ENCODE measurements at regions not wholly inside any gene's neighbourhood (a gene's known extent, or its start where the extent isn't known, plus 50 kb on each side); places are given as distances from the start of the nearest gene placed in this dataset.

DNA sequence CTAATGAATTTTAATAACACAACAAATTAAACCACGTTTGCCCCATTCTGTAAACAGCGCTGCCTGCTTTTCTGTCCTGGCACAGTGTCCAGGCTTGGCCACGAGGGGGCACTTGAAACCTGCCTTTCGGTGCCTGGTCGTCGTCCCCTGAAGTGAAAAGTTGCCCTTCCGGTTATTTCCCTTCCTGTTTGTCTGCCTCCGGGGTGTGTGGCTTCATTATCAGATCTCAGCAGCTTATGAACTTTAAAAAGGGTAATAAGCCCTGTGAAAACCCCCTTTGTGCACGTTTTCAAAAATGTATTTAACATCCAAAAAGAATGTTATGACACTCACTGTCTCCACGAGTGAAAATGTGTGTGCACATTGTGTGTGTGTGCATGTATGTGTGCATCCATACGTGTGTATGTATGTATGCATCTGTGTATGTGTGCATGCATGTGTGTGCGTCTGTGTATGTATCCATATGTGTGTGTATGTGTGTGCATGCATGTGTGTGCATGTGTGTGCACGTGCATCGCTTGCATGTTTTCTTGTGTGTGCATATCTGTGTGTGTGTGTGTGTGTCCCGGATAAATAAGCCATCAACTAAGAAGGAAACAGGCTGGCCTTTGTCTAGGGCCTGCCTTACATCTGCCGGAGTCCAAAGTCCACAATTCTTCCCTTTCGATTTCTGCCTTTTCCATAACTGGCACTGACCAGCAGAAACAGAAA is 358.4 kb downstream of the THBS2 start (continued):
- no peak for TF ChIP-seq EHF (CRISPR knock-in tag; IDR thresholded peaks at IDR 0.05)

DNA sequence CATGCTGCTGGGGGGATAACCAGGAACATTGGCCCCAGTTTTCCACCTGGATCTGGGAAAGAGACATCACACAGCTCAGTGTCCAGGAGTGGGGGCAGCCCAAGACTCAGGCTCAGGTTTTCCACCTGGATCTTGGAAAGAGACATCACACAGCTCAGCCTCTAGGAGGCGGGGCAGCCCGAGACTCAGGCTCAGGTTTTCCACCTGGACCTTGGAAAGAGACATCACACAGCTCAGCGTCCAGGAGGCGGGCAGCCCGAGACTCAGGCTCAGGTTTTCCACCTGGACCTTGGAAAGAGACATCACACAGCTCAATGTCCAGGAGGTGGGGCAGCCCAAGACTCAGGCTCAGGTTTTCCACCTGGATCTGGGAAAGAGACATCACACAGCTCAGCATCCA is 361.6 kb downstream of the THBS2 start:
- no peaks in the 10 kb centered on the region for H3K9me3 ChIP-seq
- FAIRE-seq: no peak

DNA sequence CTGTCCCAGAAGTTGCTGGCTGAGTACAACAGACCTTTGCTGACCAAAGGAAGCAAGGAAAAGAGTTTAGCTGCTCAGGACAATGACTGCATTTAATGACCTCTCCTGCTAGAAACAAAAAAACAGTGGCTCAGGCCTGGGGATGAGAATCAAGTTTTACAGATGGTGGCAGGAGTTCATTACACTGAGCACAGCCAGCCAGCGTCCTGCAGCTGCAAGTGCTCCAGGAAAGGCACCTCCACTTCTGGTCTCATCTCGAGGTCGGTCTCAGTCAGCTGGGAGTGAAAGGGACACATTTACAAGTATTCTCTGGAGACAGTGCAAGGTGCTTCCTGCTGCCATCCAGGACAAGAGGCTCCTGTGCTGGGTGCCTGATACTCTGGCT is 362.7 kb downstream of the THBS2 start:
- CTCF ChIA-PET: no interaction called here

More for the DNA sequence above, 361.6 kb downstream of the THBS2 start:
- H3K27ac ChIP-seq: no peak overlapping the region
- DNase-seq (ENCODE audit: low read depth in 1 of 2, low spot score in 1 of 2): no peak
- no CpG with 5 or more reads among the region's 5 CpGs for WGBS (ENCODE audit: missing lambda C conversion rate)
- no peak overlapping the region for H3K4me3 ChIP-seq
- no peak overlapping the region for H3K4me2 ChIP-seq
- H3K4me1 ChIP-seq: no peaks in the 10 kb centered on the region
- CTCF ChIA-PET: interaction anchor here (0.6 to 2.2 kb wide), 3 partner anchors 522 to 1625 kb away, joined by 3 to 11 read pairs (median 7); no protein-coding TSS in a partner anchor
- ATAC-seq: no peak
- POLR2A ChIA-PET: no interaction called here
- TF ChIP-seq MAFK (IDR thresholded peaks at IDR 0.05; ENCODE audit: partially characterized antibody) (no peak), MAZ (IDR thresholded peaks at IDR 0.05; ENCODE audit: borderline replicate concordance, low read depth, low read length) (no peak), RCOR1 (IDR thresholded peaks at IDR 0.05; ENCODE audit: low read depth, low read length) (no peak), RFX5 (IDR thresholded peaks at IDR 0.05) (no peak), ZNF302 (CRISPR knock-in tag; IDR thresholded peaks at IDR 0.05) (no peak), PHF8 (IDR thresholded peaks at IDR 0.05; ENCODE audit: borderline replicate concordance, low read depth) (no peak), KDM5A (IDR thresholded peaks at IDR 0.05) (no peak), EP300 (IDR thresholded peaks at IDR 0.05) (no peak), FOSL2 (IDR thresholded peaks at IDR 0.05) (no peak), FOSL2 (CRISPR knock-in tag; IDR thresholded peaks at IDR 0.05) (no peak), POLR2A (IDR thresholded peaks at IDR 0.05; ENCODE audit: low read length) (no peak), RNF2 (IDR thresholded peaks at IDR 0.05; ENCODE audit: borderline replicate concordance, low read depth) (no peak), SREBF2 (IDR thresholded peaks at IDR 0.05) (no peak), CHD2 (IDR thresholded peaks at IDR 0.05; ENCODE audit: low read length, partially characterized antibody) (no peak)
- TF ChIP-seq, protein P1, sequence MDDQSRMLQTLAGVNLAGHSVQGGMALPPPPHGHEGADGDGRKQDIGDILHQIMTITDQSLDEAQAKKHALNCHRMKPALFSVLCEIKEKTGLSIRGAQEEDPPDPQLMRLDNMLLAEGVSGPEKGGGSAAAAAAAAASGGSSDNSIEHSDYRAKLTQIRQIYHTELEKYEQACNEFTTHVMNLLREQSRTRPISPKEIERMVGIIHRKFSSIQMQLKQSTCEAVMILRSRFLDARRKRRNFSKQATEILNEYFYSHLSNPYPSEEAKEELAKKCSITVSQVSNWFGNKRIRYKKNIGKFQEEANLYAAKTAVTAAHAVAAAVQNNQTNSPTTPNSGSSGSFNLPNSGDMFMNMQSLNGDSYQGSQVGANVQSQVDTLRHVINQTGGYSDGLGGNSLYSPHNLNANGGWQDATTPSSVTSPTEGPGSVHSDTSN (IDR thresholded peaks at IDR 0.05): no peak
- TF ChIP-seq, protein P2, sequence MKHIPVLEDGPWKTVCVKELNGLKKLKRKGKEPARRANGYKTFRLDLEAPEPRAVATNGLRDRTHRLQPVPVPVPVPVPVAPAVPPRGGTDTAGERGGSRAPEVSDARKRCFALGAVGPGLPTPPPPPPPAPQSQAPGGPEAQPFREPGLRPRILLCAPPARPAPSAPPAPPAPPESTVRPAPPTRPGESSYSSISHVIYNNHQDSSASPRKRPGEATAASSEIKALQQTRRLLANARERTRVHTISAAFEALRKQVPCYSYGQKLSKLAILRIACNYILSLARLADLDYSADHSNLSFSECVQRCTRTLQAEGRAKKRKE (CRISPR knock-in tag; IDR thresholded peaks at IDR 0.05; ENCODE audit: low read depth): no peak

DNA sequence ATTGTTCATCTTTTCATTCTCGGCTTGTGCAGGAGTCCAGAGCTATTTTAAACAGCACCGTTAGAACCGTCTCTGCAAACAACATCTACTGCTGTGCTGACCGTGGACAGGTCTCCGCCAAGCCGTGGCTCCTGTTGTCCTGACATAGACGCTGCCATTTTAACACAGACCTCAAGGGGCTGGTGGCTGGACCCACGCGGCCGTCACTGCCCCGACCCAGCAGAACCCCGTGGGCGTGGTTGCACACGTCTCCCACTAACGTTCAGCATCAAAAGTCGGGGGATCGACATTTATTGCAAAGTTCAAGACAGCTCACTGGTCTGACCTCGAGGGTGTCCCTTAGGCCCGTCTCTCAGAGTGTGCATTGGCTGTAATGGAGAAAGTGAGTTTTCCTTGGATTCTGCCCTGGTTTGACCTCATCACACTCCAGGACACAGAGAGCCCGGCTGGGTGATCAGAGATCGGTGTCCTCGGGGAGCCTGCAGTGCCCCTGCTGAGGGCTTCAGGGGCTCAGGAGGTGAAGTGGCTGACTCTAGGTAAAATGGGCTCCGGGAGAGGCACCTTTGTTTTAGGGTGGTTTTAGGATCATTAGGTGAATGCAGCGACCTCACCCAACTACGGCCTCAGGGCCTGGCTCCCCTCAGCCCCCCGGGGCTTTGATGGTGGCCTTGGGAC is 363.2 kb downstream of the THBS2 start:
- no peaks in the 10 kb centered on the region for H3K9me3 ChIP-seq
- no peak overlapping the region for H3K4me3 ChIP-seq
- ChIA-PET POLR2A (no interaction called here), CTCF (interaction anchor here (3.2 kb wide), 1 partner anchor 520 kb away, joined by 11 read pairs; no protein-coding TSS in a partner anchor)
- no peak for FAIRE-seq
- no peak overlapping the region for H3K4me2 ChIP-seq
- no peak overlapping the region for H3K27ac ChIP-seq
- DNase-seq (ENCODE audit: low read depth in 1 of 2, low spot score in 1 of 2): no peak
- no peak for ATAC-seq
- H3K4me1 ChIP-seq: no peaks in the 10 kb centered on the region
- 61% methylated on average over 18 of the region's 26 CpGs for WGBS (ENCODE audit: missing lambda C conversion rate)
- TF ChIP-seq, protein P3, sequence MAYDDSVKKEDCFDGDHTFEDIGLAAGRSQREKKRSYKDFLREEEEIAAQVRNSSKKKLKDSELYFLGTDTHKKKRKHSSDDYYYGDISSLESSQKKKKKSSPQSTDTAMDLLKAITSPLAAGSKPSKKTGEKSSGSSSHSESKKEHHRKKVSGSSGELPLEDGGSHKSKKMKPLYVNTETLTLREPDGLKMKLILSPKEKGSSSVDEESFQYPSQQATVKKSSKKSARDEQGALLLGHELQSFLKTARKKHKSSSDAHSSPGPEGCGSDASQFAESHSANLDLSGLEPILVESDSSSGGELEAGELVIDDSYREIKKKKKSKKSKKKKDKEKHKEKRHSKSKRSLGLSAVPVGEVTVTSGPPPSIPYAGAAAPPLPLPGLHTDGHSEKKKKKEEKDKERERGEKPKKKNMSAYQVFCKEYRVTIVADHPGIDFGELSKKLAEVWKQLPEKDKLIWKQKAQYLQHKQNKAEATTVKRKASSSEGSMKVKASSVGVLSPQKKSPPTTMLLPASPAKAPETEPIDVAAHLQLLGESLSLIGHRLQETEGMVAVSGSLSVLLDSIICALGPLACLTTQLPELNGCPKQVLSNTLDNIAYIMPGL (CRISPR knock-in tag; IDR thresholded peaks at IDR 0.05; ENCODE audit: borderline replicate concordance): no peak
- TF ChIP-seq, protein P4, sequence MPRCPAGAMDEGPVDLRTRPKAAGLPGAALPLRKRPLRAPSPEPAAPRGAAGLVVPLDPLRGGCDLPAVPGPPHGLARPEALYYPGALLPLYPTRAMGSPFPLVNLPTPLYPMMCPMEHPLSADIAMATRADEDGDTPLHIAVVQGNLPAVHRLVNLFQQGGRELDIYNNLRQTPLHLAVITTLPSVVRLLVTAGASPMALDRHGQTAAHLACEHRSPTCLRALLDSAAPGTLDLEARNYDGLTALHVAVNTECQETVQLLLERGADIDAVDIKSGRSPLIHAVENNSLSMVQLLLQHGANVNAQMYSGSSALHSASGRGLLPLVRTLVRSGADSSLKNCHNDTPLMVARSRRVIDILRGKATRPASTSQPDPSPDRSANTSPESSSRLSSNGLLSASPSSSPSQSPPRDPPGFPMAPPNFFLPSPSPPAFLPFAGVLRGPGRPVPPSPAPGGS (IDR thresholded peaks at IDR 0.05): no peak
- TF ChIP-seq, protein P5, sequence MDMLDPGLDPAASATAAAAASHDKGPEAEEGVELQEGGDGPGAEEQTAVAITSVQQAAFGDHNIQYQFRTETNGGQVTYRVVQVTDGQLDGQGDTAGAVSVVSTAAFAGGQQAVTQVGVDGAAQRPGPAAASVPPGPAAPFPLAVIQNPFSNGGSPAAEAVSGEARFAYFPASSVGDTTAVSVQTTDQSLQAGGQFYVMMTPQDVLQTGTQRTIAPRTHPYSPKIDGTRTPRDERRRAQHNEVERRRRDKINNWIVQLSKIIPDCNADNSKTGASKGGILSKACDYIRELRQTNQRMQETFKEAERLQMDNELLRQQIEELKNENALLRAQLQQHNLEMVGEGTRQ (IDR thresholded peaks at IDR 0.05): no peak
- TF ChIP-seq ZC3H11A (IDR thresholded peaks at IDR 0.05): no peak
- TF ChIP-seq, protein P6, sequence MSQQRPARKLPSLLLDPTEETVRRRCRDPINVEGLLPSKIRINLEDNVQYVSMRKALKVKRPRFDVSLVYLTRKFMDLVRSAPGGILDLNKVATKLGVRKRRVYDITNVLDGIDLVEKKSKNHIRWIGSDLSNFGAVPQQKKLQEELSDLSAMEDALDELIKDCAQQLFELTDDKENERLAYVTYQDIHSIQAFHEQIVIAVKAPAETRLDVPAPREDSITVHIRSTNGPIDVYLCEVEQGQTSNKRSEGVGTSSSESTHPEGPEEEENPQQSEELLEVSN (IDR thresholded peaks at IDR 0.05; ENCODE audit: borderline replicate concordance, low read depth): no peak
- TF ChIP-seq, protein P7, sequence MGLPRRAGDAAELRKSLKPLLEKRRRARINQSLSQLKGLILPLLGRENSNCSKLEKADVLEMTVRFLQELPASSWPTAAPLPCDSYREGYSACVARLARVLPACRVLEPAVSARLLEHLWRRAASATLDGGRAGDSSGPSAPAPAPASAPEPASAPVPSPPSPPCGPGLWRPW (IDR thresholded peaks at IDR 0.05): no peak
- TF ChIP-seq KDM5A (IDR thresholded peaks at IDR 0.05): no peak
- no peak for TF ChIP-seq HOXA7 (CRISPR knock-in tag; IDR thresholded peaks at IDR 0.05)

More for the DNA sequence above, 362.7 kb downstream of the THBS2 start:
- Histone ChIP-seq H3K27ac (no peak overlapping the region), H3K9me3 (no peaks in the 10 kb centered on the region), H3K4me3 (no peak overlapping the region), H3K4me1 (no peaks in the 10 kb centered on the region), H3K4me2 (no peak overlapping the region)
- no peak for ATAC-seq
- no peak for DNase-seq (ENCODE audit: low read depth in 1 of 2, low spot score in 1 of 2)
- no peak for FAIRE-seq
- POLR2A ChIA-PET: no interaction called here
- TF ChIP-seq FOSL2 (IDR thresholded peaks at IDR 0.05) (no peak), FOSL2 (CRISPR knock-in tag; IDR thresholded peaks at IDR 0.05) (no peak)
- WGBS (ENCODE audit: missing lambda C conversion rate): 50% methylated on average over 2 of the region's 3 CpGs

Data from A549 (cell line).